D721Med (cell line): ENCODE measurements at regions not wholly inside any gene's neighbourhood (a gene's known extent, or its start where the extent isn't known, plus 50 kb on each side); places are given as distances from the start of the nearest gene placed in this dataset.

ENCODE experiments used
- DNase-seq: peaks from one replicate; pipeline ENCODE4 v3.0.0; 2011; ENCODE audit warnings: low spot score; ENCODE audit not compliant: insufficient read length
- FAIRE-seq: peaks from 2 replicates; lab custom pipeline; 2011; peaks lifted over from hg19 to GRCh38; lab: Jason Lieb, UNC
- CTCF ChIP-seq: IDR thresholded peaks from 2 replicates; pipeline ENCODE4 v1.5.1; 2012; ENCODE audit warnings: mild to moderate bottlenecking, control low read depth; ENCODE audit not compliant: insufficient read depth; ENCODE audit errors: missing control alignments

GRCh38 chr10:21437770-21438382 lies 87.6 kb downstream of the SKIDA1 start:
- TF ChIP-seq CTCF: no peak
- DNase-seq: no peak
- no peak for FAIRE-seq

GRCh38 chr10:21432266-21432665 lies 93.2 kb downstream of the SKIDA1 start:
- FAIRE-seq: no peak
- no peak for DNase-seq
- no peak for TF ChIP-seq CTCF

GRCh38 chr10:21431799-21432198 lies 93.7 kb downstream of the SKIDA1 start:
- FAIRE-seq (no peak), DNase-seq (no peak)
- TF ChIP-seq CTCF: no peak

- no peak for DNase-seq
- no peak for FAIRE-seq
- TF ChIP-seq CTCF: no peak
These were observed 97.5 kb downstream of the SKIDA1 start for GRCh38 chr10:21427804-21428481.

- no peak for DNase-seq
- no peak for TF ChIP-seq CTCF
- FAIRE-seq: no peak
These were observed 101.0 kb downstream of the SKIDA1 start for GRCh38 chr10:21424459-21424861.

GRCh38 chr10:21423850-21424249 lies 101.6 kb downstream of the SKIDA1 start:
- no peak for FAIRE-seq
- TF ChIP-seq CTCF: no peak
- DNase-seq: no peak

- DNase-seq (no peak), FAIRE-seq (no peak)
These were observed 102.1 kb downstream of the SKIDA1 start for GRCh38 chr10:21423338-21423737.

More at GRCh38 chr10:21423338-21423737, 102.1 kb downstream of the SKIDA1 start:
- no peak for TF ChIP-seq CTCF
